ENCODE measurements at regions not wholly inside any gene's neighbourhood (a gene's known extent, or its start where the extent isn't known, plus 50 kb on each side); places are given as distances from the start of the nearest gene placed in this dataset.

DNA sequence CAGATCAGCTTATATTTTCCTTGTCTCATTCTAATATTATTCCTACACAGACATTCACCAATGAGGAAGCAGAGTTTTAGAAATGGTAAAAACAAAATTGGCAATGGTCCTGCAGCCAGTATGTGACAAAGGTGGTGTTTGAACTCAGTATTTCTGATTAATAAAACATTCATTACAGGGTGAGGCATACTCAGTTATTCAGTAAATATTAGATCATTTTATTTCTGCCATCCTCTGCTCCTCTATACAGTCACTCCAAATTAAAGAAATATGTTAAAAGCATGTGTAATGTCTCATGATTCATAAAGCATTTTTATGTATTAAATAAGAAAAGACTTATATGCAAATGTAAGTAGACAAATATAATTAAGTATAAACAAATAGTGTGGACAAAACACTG is 684.6 kb upstream of the ACO1 start:
- Histone ChIP-seq H3K14ac (ENCODE audit: insufficient read length) (no peak overlapping the region), H2BK15ac (ENCODE audit: low read length) (no peak overlapping the region), H2AK5ac (ENCODE audit: low read depth, low read length) (no peak overlapping the region), H2BK20ac (ENCODE audit: low read length) (no peak overlapping the region), H2BK12ac (ENCODE audit: low read depth, low read length) (no peak overlapping the region), H3K9ac (replicated peaks in 1 of 4; ENCODE audit: extremely low read depth in 1 of 4, low read depth in 3 of 4, low read length in 3 of 4) (no peak overlapping the region), H3K27ac (ENCODE audit: low read depth, low read length) (no peak overlapping the region), H4K20me1 (replicated peaks in 1 of 2; ENCODE audit: control insufficient read depth in 1 of 2, insufficient read depth in 2 of 2, low read length in 2 of 2) (no peaks in the 10 kb centered on the region), H2BK120ac (replicated peaks; ENCODE audit: low read depth, low read length) (no peak overlapping the region), H3K4me2 (ENCODE audit: insufficient read depth in 1 of 2, low read depth in 2 of 2, low read length in 2 of 2) (no peak overlapping the region), H3K23ac (ENCODE audit: insufficient read length) (no peak overlapping the region), H3K27me3 (replicated peaks in 1 of 4; ENCODE audit: control insufficient read depth in 3 of 4, extremely low read depth in 1 of 4, insufficient read depth in 3 of 4, low read length in 3 of 4) (no peaks in the 10 kb centered on the region), H3K9me3 (ENCODE audit: insufficient read depth in 2 of 2, low read depth in 1 of 2, low read length in 1 of 2) (no peaks in the 10 kb centered on the region), H3K79me2 (ENCODE audit: control insufficient read depth in 1 of 2, insufficient read depth in 2 of 2, low read length in 2 of 2) (no peaks in the 10 kb centered on the region), H4K5ac (ENCODE audit: insufficient read length, low read depth, low read length) (no peak overlapping the region), H2BK5ac (ENCODE audit: low read depth, low read length) (no peak overlapping the region), H4K8ac (ENCODE audit: extremely low read depth, insufficient read depth, low read length) (no peak overlapping the region), H2AFZ (ENCODE audit: low read length) (no peak overlapping the region), H4K91ac (replicated peaks; ENCODE audit: insufficient read length, low read length) (no peak overlapping the region), H3K18ac (ENCODE audit: extremely low read depth, low read length) (no peak overlapping the region), H3K56ac (replicated peaks; ENCODE audit: insufficient read length, low read depth, low read length) (no peak overlapping the region), H3K79me1 (ENCODE audit: low read depth, low read length) (no peaks in the 10 kb centered on the region), H3K4ac (replicated peaks; ENCODE audit: insufficient read length, low read depth, low read length) (no peak overlapping the region), H3K36me3 (ENCODE audit: control insufficient read depth in 2 of 4, insufficient read depth in 4 of 4, low read length in 3 of 4) (no peaks in the 10 kb centered on the region), H3K23me2 (ENCODE audit: low read depth, low read length) (no peaks in the 10 kb centered on the region), H3K4me3 (ENCODE audit: extremely low read depth in 1 of 4, insufficient read depth in 2 of 4, low read depth in 3 of 4, low read length in 4 of 4) (no peak overlapping the region), H3K4me1 (replicated peaks in 1 of 4; ENCODE audit: control insufficient read depth in 3 of 4, insufficient read depth in 4 of 4, low read length in 3 of 4) (no peaks in the 10 kb centered on the region)
- DNase-seq (ENCODE audit: low read depth in 1 of 2, low spot score in 2 of 2) (no peak), FAIRE-seq (no peak)
- ChIA-PET POLR2A (ENCODE audit: partially characterized antibody) (no interaction called here), CTCF (ENCODE audit: partially characterized antibody) (no interaction called here)
- no peak for TF ChIP-seq CHD1 (IDR thresholded peaks at IDR 0.05; ENCODE audit: low read depth, low read length)
- TF ChIP-seq KDM4A (IDR thresholded peaks at IDR 0.05; ENCODE audit: low read depth, low read length, severe bottlenecking), result no peak
- no peak for TF ChIP-seq SRF (IDR thresholded peaks at IDR 0.05; ENCODE audit: low read depth, low read length)
- TF ChIP-seq TCF12 (IDR thresholded peaks at IDR 0.05; ENCODE audit: low read depth, low read length), result no peak
- no peak for TF ChIP-seq KDM1A (IDR thresholded peaks at IDR 0.05; ENCODE audit: borderline replicate concordance, low read length)
- no peak for TF ChIP-seq FOSL1 (IDR thresholded peaks at IDR 0.05; ENCODE audit: insufficient read depth, low read depth, low read length)
- no peak for TF ChIP-seq RAD21 (IDR thresholded peaks at IDR 0.05 in 1 of 2, conservative IDR thresholded peaks at IDR 0.05 in 1 of 2; ENCODE audit: low read depth in 2 of 2, low read length in 2 of 2)
- no peak for TF ChIP-seq YY1 (IDR thresholded peaks at IDR 0.05; ENCODE audit: low read depth, low read length)
- no peak for TF ChIP-seq SP1 (IDR thresholded peaks at IDR 0.05; ENCODE audit: low read depth, low read length)
- TF ChIP-seq NANOG (IDR thresholded peaks at IDR 0.05; ENCODE audit: insufficient read depth, low read depth, low read length, poor library complexity, severe bottlenecking), result no peak
- TF ChIP-seq GTF2F1 (IDR thresholded peaks at IDR 0.05; ENCODE audit: borderline replicate concordance, low read depth, low read length), result no peak
